ENCODE measurements at regions not wholly inside any gene's neighbourhood (a gene's known extent, or its start where the extent isn't known, plus 50 kb on each side); places are given as distances from the start of the nearest gene placed in this dataset.

- TF ChIP-seq POLR2A (IDR thresholded peaks at IDR 0.05) (no peak), CTCF (IDR thresholded peaks at IDR 0.05) (no peak), POLR2AphosphoS5 (IDR thresholded peaks at IDR 0.05) (no peak)
These were observed 692.5 kb upstream of the ADAMTS16 start for GRCh38 chr5:4447657-4448056.

All from prostate gland (tissue), 2 donors.